OCI-LY3 (cell line): ENCODE measurements at regions not wholly inside any gene's neighbourhood (a gene's known extent, or its start where the extent isn't known, plus 50 kb on each side); places are given as distances from the start of the nearest gene placed in this dataset.

ENCODE experiments used
- H2AFZ ChIP-seq: fragments of 200-600, 300-600 bp; shearing (Covaris generic); 2 replicates; pipeline ENCODE4 v1.6.0; 2014; ENCODE audit warnings: antibody characterized with exemption, low read depth, low read length
- H3K27ac ChIP-seq: fragments of 200-600, 300-600 bp; sonication (generic); 2 replicates; pipeline ENCODE4 v1.5.1; 2014; ENCODE audit warnings: mild to moderate bottlenecking, low read length, moderate library complexity, mixed read lengths
- H3K27me3 ChIP-seq: fragments of 200-600, 300-600 bp; sonication (generic); 2 replicates; pipeline ENCODE4 v1.6.1; 2014; ENCODE audit warnings: low read depth, low read length, mixed read lengths
- H3K36me3 ChIP-seq: fragments of 200-600, 300-600 bp; sonication (generic); replicated peaks from 2 replicates; pipeline ENCODE3; 2014; ENCODE audit warnings: low read depth, low read length, mixed read lengths
- H3K4me1 ChIP-seq: fragments of 300-600, 200-600 bp; sonication (generic); 2 replicates; pipeline ENCODE4 v1.6.1; 2014; ENCODE audit warnings: low read length, mixed read lengths
- H3K4me2 ChIP-seq: fragments of 200-600, 300-600 bp; sonication (generic); 2 replicates; pipeline ENCODE4 v1.6.1; 2014; ENCODE audit warnings: low read length, mixed read lengths
- H3K4me3 ChIP-seq: fragments of 300-600, 200-600 bp; sonication (generic); 2 replicates; pipeline ENCODE4 v1.5.1; 2014; ENCODE audit warnings: antibody characterized with exemption, mild to moderate bottlenecking, low read length, moderate library complexity
- H3K79me2 ChIP-seq: fragments of 300-600, 200-600 bp; shearing (Covaris generic); 2 replicates; pipeline ENCODE4 v1.6.1; 2014; ENCODE audit warnings: mild to moderate bottlenecking, low read length, mixed read lengths
- H3K9ac ChIP-seq: fragments of 300-600, 200-600 bp; shearing (Covaris generic); 2 replicates; pipeline ENCODE4 v1.6.0; 2014; ENCODE audit warnings: mild to moderate bottlenecking, low read length, moderate library complexity
- H3K9me3 ChIP-seq: fragments of 200-600, 300-600 bp; shearing (Covaris generic); 2 replicates; pipeline ENCODE4 v1.6.1; 2014; ENCODE audit warnings: low read length, mixed read lengths; ENCODE audit not compliant: insufficient read depth
- H4K20me1 ChIP-seq: fragments of 200-600, 300-600 bp; sonication (generic); 2 replicates; pipeline ENCODE4 v1.6.1; 2016; ENCODE audit warnings: low read length, mixed read lengths; ENCODE audit not compliant: insufficient read depth
- CTCF ChIP-seq: fragments of 200-600, 300-600 bp; sonication (generic); IDR thresholded peaks from 2 replicates; pipeline ENCODE4 v1.5.1; 2014; ENCODE audit warnings: antibody characterized with exemption, low read length, low read depth
- EZH2phosphoT487 ChIP-seq: fragments of 200-600 bp; shearing (Covaris generic); IDR thresholded peaks from 2 replicates; pipeline ENCODE4 v1.6.1; 2018; ENCODE audit warnings: antibody characterized with exemption, mixed run types, low read depth

- Histone ChIP-seq H3K79me2 (no peaks in the 10 kb centered on the region), H3K36me3 (no peaks in the 10 kb centered on the region), H3K9me3 (no peaks in the 10 kb centered on the region), H2AFZ (no peak overlapping the region), H3K4me1 (peaks cover 1% of the 10 kb centered on the region), H3K27ac (no peak overlapping the region), H3K4me2 (no peak overlapping the region), H3K27me3 (peaks cover 24% of the 10 kb centered on the region), H3K4me3 (no peak overlapping the region), H3K9ac (no peak overlapping the region), H4K20me1 (no peaks in the 10 kb centered on the region)
- TF ChIP-seq EZH2phosphoT487 (no peak), CTCF (no peak)
Measured at GRCh38 chr12:128131955-128132354, 135.0 kb upstream of the TMEM132C start.

GRCh38 chr12:128133321-128134073 is 133.5 kb upstream of the TMEM132C start:
- no peaks in the 10 kb centered on the region for H3K36me3 ChIP-seq
- no peak overlapping the region for H3K4me3 ChIP-seq
- peaks cover 24% of the 10 kb centered on the region for H3K27me3 ChIP-seq
- H3K27ac ChIP-seq: no peak overlapping the region
- no peak overlapping the region for H3K4me2 ChIP-seq
- H3K9me3 ChIP-seq: no peaks in the 10 kb centered on the region
- H3K4me1 ChIP-seq: peaks cover 8% of the 10 kb centered on the region
- no peak overlapping the region for H3K9ac ChIP-seq
- H2AFZ ChIP-seq: no peak overlapping the region
- TF ChIP-seq CTCF: no peak
- TF ChIP-seq EZH2phosphoT487: no peak
- no peaks in the 10 kb centered on the region for H3K79me2 ChIP-seq
- no peaks in the 10 kb centered on the region for H4K20me1 ChIP-seq

GRCh38 chr12:128137140-128137539 is 129.8 kb upstream of the TMEM132C start:
- H3K9ac ChIP-seq: no peak overlapping the region
- H3K27ac ChIP-seq: no peak overlapping the region
- H2AFZ ChIP-seq: no peak overlapping the region
- no peaks in the 10 kb centered on the region for H3K36me3 ChIP-seq
- no peaks in the 10 kb centered on the region for H4K20me1 ChIP-seq
- H3K4me2 ChIP-seq: no peak overlapping the region
- no peaks in the 10 kb centered on the region for H3K9me3 ChIP-seq
- no peak overlapping the region for H3K4me3 ChIP-seq
- H3K4me1 ChIP-seq: peaks cover 8% of the 10 kb centered on the region
- H3K27me3 ChIP-seq: peaks cover 14% of the 10 kb centered on the region
- H3K79me2 ChIP-seq: no peaks in the 10 kb centered on the region
- no peak for TF ChIP-seq EZH2phosphoT487

- Histone ChIP-seq H3K27ac (no peak overlapping the region), H3K36me3 (no peaks in the 10 kb centered on the region), H3K4me1 (peaks cover 8% of the 10 kb centered on the region), H3K4me2 (no peak overlapping the region), H3K27me3 (peaks cover 14% of the 10 kb centered on the region), H4K20me1 (no peaks in the 10 kb centered on the region), H2AFZ (no peak overlapping the region), H3K9me3 (no peaks in the 10 kb centered on the region), H3K4me3 (no peak overlapping the region), H3K9ac (no peak overlapping the region), H3K79me2 (no peaks in the 10 kb centered on the region)
- TF ChIP-seq CTCF: no peak
- TF ChIP-seq EZH2phosphoT487: no peak
Measured at GRCh38 chr12:128138125-128138524, 128.8 kb upstream of the TMEM132C start.
